Activated effector memory CD4-positive, alpha-beta T cell treated with Interleukin-2 at 50 U/mL for 16 hours (primary cell): ENCODE measurements at regions not wholly inside any gene's neighbourhood (a gene's known extent, or its start where the extent isn't known, plus 50 kb on each side); places are given as distances from the start of the nearest gene placed in this dataset.

Experiments used
- DNase-seq: peaks from one replicate; pipeline ENCODE4 v3.0.0-alpha.2; 2020

DNA sequence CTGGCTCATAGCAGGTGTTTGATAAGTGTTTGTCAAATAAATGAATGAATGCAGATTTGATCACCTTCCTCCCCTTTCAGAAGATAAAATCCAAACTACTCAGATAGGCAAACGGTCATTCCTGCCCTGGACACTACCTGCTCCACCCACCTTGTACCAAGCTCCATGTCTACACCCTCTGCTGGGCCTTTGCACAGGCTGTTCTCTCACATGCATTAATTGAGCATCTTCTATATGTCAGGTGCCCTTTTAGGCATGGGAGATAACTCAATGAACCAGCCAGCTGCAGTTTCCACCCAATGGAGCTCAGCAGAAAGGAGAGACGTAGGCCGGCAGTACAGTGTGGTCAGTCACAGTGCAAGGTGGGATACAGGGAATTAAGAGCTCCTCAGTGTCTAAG is 102.3 kb upstream of the CPEB4 start:
- no peak for DNase-seq

DNA sequence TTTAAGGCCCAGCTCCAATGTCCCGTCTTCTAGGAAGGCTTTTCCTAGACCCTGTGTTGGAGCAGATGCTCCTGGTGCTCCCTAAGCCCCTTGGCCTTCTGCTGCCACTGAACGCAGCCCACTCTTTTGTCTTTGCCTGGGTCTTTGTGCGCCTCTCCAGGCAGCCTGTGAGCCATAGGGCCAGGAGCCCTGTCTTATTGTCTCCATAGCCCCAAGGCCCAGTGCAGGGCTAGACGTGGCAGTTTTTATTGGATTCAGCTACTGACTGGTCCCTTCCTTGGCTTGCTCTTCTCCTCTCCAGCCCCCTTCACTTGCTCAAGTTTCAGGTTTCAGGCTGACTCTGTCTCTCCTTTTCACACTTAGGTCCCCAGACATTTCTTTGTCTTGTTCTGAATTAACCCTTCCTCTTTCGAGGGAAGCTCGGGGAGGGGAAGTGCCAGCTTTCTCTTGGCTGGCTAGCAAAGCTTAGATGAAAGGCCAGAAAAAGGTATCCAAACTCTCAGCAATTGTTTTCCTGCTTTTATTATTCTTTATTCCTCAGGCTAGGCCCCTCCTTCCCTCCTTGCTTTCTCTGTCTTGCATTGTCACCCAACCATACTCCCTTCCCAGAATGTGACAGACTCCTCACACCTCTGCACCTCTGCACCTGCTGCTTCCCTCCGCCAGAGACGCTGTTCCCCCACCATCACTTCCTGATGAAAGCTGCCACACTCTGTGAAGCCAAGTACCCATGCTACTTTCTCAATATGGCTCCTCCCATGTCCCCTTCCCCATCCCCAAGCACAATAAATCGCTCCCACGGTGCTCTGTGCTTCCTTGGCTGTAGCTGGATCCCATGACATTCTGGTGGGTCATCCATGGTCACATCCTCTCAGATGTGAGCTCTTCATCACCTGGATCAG is 101.6 kb upstream of the CPEB4 start:
- DNase-seq = no peak

DNA sequence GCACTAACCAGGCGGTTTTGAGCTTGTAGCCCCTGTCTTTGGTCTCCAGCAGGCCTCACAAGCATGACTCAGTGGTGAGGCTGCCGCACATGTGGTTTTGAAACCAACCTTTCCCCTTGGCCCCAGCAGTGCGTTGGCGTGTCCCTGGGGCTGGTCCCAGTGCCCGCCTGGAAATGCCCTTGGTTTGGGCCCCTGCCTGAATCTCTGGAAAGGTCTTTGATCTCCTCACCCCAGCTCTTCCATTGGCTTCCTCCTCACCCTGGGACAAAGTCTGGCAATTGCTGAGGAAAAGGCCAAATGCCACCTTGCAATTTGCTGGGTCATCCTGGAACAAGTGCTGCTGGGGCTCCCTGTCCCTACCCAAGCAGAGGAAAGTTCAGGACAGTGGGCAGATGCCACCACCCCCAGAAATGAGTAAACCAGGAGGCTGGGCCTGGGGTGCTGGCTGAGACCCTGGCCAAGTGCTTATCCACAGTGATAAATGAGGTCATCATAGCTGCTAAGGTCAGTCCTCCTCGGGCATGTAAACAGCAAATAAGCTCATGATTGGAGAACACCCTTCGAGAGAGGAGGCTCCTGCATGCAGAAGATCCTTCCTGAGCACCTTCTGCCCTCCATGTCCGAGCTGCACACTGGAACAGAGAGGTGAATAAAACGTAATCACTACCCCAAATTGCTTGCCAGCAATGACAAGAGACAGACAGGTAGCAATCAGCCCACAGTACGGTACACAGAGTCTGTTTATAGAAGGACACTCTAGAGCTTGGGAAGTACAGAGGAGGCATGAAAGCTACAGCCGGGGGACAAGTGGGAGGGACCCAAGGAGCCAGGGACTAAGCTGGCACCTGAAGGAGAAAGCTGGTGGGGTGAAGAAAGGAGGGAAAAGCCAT is 98.9 kb upstream of the CPEB4 start:
- no peak for DNase-seq

DNA sequence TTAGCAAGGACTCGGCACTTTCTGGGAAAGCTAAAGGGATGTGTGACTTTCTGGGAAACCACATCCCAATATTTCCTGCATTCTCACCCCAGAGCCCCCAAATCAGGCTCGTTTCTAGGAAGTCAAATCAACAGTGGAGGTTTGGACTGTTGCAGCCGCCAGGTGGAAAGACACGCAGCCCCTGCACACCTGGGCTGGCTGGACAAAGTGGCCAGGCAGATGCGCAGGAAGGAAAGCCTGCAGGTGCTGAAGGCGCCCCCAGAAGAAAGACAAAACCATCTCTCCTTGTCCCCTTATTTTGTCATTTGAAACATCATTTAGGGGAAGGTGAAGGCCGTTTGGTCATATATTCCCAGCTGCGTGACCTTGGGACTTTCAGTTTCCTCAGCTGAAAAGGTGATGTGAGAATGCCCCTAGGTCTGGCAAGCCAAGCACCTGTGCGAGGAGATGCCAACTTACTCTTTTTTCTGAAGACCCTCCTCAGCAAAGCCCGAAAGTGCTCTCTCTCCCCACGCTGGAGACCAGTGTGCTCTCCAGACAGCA is 97.9 kb upstream of the CPEB4 start:
- DNase-seq = no peak

DNA sequence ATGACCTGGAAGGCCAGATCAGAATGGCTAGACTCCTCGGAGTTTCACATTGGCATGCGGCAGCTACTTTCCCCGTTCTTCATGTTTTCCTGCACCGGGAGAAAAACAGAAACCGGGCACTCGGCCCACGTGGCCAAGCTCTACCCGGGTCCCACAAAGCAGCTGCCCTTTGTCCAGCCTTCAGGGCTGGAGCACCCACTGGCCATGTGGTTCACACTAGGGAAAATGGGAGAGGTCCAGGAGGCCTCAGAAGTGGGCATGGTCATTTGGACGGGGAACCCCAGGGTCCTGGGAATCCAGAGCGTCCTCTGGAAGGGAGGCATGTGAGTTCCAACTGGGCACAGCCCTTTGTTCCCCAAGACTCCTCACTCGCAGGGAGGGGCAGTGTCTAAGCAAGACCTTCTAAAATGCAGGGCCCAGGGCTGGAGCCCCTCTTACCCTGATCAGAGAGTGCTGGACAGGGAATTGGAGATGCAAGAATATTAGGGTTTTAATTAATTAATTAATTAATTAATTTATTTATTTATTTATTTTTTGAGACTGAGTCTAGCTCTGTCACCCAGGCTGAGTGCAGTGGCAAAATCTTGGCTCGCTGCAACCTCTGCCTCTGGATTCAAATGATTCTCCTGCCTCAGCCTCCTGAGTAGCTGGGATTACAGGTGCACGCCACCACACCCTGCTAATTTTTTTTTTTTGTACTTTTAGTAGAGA is 97.2 kb upstream of the CPEB4 start:
- no peak for DNase-seq

DNA sequence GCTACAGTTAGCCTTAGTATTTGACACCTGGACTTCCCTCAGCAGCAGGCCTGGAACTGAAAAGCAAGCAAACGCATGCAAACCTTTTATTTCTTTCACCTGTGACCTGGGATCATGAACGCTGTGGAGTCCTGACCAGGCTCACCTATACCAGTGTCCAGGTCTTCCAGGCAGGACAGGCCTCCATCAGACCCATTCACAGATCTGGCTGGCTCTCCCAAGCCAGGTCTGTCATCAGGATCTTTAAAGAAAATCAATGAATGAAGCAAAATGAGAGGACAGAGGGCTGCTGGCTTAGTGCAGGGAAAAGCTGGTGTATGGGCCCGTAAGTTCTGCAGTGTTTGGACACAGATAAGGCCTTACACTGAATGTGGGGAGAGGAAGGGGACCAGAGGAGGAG is 96.3 kb upstream of the CPEB4 start:
- DNase-seq = no peak

DNA sequence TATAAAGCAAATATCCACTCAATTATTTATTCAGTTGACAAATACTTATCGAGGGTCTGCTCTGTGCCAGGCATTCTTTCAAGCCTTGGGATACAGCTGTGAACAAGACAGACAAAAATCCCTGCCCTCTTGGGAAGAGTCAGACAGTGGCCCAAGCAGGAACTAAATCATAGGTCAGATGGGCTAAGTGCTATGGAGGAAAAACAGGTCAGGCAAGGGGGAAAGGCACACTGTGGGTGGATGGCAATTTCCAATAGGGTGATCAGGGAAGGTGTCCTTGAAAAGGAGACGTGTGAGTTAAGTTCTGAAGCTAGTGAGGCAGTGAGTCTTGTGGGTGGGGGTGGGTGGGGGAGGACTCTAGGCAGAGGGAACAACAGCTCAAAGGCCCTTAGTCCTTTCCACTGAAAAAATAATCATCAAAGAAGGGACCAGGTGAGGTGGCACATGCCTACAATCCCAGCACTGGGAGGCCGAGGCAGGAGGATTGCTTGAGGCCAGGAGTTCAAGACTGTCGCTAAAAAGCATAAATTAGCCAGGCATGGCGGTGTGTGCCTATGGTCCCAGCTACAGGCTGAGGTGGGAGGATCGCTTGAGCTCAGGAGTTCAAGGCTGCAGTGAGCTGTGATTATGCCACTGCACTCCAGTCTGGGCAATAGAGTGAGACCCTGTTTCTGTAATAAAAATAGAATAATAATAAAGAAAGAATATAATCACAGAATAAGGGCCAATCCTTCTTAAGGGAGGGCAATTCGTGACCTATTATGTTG is 95.2 kb upstream of the CPEB4 start:
- DNase-seq = no peak

DNA sequence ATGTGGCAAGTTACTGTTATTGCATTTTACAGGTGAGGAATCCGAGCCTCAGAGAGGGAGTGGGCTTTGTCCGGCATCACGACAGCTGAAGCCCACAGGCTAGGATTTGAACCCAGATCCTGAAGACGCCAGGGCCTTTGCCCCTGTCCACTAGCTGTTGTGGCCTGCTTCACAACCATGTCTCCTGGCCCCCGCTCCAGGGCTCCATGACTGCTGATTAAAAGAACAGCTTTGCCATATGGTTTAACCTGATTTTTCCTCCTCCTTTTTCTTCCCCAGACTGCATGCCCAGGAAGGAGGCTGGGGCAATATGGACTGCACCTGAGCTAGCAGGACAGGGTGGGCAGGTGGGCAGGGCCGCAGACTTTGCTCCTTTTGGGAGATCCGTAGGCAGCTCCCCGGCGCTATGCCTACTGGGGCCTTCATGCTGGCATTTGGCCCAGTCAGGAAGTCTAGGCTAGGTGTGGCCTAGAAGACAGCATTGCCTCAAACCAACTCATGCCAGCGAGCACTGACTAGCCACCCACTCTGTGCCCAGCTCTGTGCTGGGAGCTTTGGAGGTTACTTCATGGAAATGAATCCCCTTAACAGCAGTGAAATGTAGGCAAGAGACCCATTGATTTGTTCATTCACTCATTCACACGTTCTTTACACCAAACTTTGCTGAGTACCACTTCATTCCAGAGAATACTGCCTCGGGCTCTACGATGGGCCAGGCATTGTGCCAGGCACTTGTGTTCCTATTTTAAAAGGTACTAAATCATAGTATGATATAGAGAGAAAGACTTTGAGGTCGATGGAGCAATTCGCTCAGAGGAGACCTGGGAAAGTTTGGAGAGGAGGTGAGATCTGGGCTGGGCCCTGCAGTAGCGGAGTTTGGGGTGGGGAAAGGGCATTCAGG is 94.3 kb upstream of the CPEB4 start:
- DNase-seq = no peak

DNA sequence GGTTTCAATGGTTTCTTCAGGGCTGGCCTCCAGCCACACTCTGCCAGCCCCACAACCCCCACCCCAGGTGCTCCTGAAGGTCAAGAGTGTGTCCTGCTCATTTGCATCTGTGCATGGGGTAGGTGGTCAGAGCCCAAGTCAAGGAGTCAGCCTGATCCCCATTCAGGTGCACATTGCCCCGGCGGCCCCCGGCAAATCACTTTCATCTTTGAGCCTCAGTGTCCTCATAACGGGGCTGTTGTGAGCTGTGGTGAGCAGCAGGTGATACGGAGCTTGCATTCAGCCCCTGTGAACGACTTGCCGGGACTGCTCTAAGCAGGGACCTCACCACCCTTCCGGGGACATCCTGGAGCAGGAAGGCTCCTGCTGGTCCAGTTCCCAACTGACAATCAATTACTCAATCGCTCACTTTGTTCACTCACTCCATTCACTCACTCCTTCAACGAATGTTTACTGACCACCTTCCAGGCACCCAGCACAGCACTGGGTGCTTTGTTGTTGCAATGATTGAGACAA is 93.2 kb upstream of the CPEB4 start:
- DNase-seq = no peak

DNA sequence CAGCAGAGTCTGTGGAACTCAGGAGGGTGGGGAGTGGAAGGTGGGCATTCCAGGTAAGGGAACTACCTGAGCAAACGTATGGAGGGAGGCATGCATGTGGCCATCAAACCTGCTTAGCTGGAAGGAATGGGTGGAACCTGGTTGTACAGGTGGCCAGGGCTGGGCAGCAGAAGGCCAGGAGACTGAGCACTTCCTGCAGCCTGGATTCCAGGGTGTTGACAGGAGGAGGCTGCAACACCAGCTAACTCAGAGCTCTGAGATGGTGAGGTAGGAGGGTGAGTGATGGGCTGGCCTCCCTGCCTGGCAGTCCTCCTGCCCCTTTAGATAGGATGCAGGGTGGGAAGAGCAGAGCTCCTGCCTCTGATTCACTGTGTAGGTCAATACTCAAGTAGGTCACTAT is 92.5 kb upstream of the CPEB4 start:
- no peak for DNase-seq

DNA sequence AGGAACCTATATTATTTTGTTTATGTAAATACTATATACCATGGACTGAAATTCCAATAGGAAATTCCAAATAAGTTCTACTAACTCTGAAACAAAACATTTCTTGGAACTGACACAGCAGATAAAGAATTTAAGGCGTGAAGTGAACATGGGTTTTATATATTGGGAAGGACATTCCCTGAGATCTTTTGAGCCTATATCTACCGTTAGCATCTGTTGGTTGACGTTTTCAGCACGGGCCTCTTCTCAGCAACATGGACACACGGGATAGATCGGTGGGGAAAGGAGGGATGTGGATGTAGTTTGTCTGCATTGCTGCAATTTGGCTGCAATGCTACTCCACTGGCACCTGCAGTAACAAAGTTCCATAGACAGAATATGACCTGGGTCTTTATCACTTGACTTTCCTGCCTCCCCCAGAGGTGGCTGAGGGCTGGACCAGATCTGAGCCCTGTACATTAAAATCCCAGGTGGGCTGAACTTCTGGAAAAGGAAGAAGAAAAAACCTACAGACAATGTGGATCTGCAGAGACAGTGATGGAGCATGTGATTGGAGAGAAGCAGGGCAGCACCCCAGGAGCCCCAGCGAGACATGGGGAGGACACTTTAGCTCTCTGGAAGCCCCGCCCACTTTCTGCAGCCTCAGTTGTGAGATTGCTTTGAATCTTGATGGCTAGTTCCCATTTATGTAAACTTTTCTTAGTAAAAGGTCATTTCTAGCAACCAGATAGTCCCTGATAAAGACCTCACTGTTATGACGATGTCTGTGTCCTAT is 91.2 kb upstream of the CPEB4 start:
- DNase-seq = no peak

DNA sequence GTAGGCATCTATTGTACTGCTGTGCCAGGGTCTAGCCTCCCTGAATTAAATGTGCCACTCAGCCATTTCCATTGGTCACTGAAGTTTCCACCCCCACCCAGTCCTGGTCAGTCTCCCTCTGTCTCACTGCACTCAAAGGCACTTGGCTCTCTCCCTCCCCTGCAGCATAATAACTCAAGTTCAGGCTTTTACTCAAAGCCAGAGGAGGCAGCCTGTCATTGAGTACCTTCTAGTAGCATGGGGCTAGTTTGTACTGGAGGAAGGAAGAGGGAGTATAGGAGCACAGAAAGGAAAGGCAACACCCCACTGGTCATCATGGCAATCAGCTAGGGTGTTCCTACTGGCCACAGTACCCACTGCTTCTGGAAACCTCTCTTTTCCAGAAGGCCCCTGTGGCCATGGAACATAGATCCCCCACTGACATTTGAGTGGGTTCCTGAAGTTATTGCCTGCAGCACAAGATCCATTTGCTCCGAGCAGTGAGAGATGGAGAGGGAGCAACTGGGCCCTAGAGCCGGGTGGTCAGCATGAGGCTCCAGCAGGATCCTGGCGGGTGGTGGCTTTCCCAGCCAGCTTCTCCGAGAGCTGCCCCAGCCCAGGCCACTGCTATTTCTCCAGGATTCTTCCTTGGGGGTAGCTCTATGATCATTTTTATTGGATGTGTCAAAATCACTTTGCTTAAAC is 89.9 kb upstream of the CPEB4 start:
- no peak for DNase-seq

DNA sequence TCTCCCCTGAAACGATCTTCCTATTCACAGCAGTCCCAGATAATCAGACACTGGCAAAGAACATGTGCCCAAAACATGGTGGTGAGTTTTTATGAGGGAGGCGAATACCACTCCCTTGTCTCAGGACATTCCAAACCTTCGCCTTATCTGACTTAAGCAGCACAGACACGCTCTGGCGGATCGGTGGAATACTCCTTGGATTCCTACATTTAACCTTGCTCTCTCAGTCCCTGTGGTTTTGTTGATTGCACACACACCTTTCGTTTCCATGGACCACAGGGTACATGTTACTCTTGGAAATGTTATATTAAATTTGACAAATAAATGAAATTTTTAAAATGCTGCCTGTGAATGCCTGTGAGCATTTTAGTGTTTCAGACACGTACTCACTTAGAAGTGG is 87.8 kb upstream of the CPEB4 start:
- DNase-seq = no peak

DNA sequence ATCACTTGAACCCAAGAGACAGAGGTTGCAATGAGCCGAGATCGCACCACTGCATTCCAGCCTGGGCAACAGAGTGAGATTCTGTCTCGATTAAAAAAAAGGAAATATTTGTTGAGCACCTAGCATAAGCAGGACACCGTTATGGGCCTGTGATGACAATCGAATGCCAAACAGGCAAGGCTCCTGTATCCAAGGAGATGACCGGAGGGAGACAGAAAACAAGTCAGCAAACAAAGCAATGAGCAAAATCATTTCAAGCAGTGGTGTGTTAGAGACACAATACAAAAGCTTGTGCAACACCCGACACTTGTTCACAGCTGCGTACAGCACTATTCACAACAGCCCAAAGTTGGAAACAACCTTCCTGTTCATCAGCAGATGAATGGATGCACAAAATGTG is 87.1 kb upstream of the CPEB4 start:
- no peak for DNase-seq

DNA sequence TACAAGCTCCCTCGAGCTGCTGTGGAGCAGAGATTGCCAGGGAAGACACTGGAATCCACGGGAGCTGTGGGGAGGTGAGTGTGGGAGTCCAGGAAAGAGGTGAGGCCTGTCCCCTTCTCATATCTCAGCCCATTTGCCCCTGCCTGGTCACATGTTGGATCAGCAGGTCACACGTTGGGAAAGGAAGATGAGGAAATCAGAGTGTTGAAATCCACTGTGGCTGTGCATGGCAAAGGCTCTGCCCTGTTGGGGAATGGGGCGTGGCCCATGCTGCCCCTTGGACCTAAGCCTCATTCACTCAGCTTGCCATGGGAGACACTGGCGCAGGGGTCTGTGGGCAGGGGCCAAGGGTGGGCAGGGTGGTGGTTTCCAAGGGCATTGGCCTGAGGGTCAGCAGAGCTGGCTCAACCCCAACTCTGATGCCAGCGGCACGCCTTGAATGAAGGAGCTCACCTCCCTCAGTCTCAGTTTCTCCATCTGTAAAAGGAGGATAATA is 85.4 kb upstream of the CPEB4 start:
- DNase-seq = no peak

DNA sequence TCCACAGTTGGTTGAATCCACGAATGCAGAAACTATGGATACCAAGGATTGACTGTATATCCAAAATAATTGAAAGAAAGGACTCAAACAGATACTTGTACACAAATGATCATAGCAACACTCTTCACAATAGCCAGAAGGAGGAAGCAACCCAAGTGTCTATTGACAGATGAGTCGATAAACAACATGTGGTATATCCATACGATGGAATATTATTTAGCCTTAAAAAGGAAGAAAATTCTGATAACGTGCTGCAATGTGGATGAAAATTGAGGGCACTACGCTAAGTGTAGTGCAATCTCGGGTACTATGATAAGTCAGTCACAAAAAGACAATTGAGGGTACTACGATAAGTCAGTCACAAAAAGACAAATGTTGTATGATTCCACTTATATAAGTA is 83.6 kb upstream of the CPEB4 start:
- DNase-seq = no peak

DNA sequence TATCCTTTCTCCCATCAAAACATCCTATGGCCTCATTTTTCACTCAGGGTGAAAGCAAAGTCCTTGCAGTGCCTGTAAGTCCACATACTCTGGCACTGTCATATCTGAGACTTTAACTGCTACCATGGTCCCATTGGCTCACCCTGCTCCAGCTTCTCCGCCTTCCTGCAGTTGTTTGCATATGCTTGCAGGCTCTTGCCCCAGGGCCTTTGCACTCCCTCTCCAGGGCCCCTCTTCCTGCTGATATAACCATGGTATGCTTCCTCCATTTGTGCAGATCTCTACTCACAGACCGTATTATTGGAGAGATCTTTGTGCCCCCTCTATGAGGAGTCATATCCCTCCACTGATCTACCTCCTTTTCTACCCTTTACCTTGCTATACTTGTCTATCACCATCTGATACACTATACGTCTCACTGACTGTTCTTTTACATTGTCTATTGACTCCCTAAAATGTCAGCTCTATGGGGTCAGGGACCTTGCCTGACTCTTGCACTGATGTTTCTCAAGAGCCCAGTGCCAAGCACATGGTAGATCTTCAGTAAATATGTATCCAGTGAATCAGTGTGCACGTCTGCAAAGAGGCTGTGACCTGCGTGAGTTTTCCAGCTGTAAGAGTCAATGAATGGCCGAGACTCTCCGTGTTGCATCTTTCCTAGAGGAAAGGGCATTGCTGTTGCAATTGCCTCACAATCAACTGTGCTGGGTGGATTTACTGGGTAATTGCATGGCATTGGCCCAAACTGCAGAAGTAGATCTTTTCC is 81.7 kb upstream of the CPEB4 start:
- no peak for DNase-seq

DNA sequence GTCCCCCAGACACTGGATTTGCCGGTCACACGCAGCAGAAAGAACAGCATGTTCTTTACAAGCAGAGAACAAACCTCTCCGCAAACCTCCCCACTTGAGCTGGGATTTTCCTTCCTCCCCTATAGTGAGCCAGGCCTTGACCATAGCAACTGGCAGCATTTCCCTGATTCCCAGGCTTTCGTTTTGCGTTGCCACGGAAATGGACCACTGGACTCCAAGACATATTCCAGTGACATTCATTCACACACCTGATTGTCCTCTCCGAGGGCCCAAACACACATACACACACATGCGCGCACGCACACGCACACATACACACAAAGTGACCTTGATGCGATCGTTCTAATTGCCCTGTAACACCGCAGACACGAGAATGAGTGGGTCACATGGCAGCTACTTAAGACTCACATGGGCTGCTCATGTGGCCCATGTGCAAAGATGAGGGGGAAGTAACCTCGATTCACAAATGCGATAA is 80.9 kb upstream of the CPEB4 start:
- DNase-seq = no peak
